GM21825 (cell line): ENCODE measurements at regions not wholly inside any gene's neighbourhood (a gene's known extent, or its start where the extent isn't known, plus 50 kb on each side); places are given as distances from the start of the nearest gene placed in this dataset.

Experiments
- ATAC-seq: cut with Tn5 transposase; IDR thresholded peaks from one replicate; pipeline ENCODE4 v1.9.1; 2021; ENCODE audit warnings: mild to moderate bottlenecking, moderate library complexity; ENCODE audit not compliant: unreplicated experiment

DNA sequence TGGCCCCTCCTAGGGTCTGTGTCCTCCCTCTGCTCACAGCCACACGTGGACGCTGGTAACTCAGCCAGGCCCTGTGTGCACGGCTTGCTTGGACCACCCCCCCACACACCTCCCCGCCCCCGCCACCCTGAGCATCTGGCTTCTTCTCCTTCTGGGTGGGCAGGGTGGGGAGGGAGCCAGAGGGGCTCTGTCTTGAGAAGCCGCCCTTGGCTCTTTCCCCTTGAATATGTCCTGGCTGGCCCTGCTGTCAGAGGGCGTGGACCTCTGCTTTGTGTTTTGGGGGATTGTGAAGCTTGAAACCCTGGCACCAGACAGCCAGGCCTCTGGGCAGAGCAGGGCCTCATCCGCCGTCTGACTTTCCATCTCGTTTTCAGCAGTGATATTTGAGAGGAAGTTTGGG, 72.1 kb downstream of the GLI2 start:
- ATAC-seq = no peak

DNA sequence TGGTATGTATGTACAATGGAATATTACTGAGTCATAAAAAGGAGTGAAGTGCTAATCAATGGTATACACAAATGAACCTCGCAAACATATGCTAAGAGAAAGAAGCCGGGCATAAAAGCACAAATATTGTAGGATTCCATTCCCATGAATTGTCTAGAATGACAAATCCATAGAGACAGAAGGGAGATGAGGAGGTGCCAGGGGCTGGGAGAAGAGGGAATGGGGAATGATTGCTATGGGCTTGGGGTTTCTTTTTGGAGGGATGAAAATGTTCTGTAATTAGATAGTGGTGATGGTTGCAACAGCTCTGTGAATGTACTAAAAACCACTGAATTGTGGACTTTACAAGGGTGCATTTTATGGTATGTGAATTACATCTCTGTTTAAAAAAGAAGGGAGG, 73.5 kb downstream of the GLI2 start:
- no peak for ATAC-seq

DNA sequence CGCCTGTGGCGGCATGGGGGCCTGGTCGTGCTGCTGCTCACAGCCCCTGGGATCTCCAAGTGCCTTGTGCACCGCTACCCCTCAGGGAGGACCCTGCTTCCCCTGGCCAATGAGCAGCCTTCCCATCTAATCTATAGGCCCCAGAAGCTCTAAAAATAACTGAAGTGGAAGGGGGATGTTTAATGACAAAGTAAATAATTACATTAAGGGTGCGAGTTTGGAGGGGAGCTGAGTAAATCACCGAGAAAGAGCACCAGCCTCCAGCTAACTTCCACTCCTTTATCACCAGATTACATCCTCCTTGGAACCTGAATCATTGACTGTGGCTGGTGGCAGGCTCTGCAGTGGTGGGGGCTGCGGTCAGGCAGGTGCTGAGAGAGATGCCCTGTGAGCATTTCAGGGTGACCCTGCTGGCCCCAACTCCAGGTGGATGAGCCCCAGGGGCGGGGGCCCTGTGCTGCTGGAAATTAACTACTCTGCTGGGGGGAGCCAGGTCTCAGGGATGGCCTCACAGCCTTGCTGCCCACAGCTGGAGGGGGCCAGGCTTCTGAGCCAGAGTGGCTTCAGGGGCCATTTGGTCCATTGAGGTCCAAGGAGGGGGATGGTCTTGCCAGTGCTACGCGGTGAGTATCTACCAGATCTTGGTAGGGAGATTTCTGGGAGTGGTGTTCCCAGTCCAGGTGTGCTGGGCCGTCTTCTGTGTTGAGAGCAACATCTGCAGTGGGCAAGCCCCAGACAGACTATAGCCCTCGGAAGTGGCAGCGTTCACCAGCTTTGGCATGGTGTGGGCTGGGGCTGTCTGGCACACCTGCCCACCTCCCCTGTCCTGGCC, 74.2 kb downstream of the GLI2 start:
- ATAC-seq = no peak

DNA sequence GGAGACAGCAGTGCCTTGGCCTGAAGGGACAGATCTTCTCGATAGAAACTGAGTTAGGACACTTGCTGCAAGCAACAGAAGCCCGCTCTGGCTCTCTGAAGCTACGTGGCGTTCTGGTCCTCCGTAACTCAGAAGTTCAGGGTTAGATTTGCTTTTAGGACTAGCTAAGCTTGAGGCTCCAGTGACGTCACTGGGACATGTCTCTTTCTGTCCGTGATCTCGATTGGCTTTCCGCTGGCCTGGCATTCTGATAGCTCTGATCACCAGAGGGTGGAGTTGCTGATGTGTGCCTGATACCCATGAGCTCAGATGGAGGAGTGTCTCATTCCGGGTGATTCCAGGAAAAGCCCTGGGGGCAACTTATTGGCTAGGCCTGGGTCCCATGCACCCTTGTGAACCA, 75.0 kb downstream of the GLI2 start:
- no peak for ATAC-seq

DNA sequence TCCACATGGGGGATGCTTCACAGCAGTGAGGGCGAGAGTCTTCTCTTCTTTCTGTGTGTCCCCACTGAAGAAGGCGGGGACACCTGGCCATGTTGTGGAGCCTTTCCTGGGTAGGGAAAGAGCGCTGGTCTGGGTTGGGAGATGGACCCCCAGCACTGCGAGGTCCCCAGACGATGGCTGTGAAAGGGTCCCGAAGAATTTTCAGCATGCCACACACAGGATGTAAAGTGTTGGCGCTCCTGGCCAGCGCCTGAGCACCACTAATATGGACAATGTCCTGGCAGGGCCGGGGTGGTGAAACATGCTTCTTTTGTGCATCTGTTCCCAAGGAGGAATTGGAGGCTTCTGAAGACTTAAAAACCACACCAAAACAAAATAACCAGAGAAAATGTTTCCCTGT, 77.2 kb downstream of the GLI2 start:
- ATAC-seq = no peak

DNA sequence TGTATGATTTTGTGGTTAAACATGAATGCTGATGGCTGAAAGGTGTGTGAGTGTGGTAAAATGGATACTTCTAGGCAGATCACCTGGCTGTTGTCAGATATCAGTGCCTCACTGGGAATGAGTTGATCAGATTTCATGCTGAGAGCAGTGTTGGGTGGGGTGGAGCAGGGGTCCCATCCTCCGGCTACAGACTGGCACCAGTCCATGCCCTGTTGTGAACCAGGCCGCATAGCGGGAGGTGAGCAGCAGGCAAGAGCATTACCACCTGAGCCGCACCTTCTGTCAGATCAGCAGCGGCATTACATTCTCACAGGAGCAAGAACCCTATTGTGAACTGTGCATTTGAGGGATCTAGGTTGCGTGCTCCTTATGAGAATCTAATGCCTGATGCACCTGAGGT, 78.7 kb downstream of the GLI2 start:
- no peak for ATAC-seq

DNA sequence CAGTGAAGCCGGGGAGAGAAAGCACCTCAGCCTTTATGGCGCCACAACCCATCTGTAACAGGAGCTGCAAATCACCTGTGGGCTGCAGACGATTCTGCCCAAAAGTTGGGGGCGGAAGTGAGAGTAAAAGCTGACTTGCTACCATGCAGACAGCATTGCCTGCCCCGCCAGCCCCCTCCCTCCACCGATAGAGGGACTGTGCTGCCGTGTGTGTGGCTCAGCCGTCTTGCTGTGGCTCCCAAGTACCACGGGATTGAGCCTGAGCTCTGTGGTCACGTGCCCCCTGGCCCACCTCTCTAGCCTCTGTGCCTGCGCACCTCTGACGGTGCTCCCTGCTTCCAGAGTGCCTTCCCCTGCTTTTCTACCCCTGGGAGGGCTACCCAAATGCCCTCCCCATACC, 79.6 kb downstream of the GLI2 start:
- ATAC-seq = no peak

DNA sequence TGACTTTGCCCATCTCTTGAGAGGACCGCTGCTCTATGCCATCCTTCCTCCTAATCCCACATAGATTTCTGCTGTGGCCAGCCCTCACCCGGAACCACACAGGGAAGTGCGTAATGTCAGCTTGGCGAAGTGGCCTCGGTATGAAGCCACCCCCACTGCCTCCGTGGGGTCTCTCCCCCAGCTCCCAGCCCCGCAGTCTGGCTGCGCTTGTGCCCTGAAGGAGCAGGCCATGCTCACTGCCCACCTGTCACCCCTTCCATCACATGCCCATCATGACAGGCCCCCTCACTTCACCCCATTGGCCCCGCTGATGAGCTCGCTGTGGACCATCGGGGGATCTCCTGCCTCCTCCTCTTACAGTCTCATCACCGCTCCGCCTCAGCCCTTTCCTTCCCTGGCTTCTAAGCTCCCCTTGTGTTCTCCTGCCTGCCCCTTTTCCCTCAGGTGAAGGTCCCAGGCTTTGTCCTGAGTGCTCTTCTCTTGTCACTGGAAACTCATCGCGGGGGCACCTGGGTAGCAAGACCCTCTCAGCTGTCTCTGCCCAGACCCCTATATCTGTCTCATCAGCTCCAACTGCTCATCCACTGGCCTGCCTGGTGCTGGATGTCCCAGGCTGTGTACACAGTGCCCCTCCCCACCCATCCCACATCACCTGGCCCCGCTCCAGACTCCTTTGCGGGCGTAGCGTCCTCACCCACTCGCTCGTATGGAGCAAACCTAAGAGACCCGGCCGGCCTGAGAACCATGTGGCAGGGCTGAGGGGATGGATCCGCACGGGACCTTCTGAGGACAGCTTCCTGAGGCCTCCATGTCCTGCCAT, 81.7 kb downstream of the GLI2 start:
- ATAC-seq = no peak

DNA sequence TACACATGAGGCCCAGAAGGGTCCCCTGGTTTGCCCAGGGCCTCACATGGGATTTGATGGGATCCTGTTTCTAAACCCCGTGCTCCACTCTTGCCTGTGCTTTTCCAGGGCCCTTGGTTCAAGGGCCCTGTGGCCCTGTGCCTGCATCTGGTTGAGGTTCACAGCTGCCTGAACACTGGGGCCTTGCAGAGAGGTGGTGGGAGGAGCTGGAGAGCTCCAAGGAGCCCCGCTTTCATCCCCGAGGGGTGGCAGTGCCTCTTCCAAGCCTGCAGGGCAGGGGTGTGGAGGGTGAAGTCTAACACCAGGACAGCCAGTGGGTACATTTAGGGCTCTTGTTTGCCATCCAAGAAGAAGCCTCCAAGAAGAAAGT, 82.3 kb downstream of the GLI2 start:
- ATAC-seq = no peak

DNA sequence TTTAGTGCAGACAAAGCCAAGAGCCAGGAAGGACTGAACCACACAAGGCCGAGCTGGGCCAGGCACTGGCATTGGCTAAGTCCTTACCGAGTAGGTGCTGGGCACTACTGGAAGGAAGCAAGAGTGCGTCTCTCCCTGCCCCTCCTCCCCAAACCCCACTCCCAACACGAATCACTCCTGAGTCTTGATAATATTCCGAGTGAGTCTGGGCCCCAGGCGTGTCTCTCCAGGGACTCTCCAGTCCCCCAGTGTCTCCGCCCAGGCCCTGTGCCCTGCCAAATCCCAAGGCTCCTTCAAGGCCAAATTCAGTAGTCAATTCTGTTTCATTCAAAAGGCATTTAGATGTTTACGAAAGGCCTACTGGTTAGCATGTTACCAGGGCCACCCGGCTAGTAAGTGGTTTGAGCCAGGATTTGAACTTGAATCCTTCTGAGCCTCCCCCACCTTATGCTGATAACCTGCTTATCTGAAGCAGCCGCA, 82.8 kb downstream of the GLI2 start:
- ATAC-seq = no peak

DNA sequence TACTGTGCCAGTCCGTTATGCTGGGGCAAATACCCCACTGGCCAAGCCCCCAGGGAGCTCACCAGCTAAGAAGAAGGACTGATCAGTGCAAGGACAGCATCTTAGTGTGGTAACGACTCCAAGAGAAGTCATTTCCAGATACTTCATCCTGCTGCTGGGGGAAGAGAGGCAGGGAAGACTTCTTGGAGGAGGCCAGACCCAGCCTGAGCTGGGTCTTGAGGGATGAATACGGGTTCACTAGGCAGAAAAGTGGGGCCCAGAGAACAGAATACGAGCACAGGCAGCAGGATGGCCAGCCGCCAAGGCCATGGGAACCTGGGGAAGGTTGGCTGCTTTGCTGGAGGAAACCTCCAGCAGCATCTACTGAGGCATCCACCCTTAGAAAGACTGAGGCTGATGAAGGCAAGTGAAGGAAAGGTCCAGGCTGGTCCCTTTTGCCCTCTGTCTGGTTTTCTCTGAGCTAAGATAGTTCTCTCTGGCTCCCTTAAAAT, 84.1 kb downstream of the GLI2 start:
- ATAC-seq = no peak

DNA sequence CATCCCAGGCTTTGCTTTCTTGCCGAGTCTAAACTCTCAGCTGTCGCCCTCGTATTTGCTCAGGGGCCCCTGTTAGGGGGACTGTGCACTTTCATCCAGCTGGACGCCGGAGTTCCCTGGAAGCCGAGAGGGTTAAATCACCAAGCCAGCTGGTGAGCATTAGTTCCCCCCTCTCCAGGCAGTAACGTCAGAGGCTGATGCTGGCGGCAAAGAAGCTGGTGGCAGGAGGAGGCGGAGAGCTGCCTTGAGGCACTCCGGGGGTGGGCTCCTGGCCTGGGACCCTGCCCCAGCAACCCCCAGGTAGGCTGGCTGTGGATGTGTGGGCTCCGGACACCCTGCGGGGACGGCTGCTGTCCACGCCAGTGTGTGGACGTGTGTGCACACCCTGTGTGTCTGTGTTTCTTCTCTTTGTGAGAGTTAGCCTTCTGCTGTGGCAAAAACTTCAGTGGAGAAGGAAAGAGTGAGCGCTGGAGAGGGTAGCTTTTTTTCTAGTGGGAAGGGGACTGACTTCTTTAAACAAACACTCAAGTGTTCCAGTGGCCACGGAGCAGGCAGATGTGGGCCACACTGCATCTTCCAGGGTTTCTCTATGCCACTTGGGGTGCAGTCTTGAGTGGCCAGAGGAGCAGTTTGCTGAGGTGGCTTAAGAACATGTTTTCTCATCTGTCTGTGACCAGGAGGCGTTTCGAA, 84.7 kb downstream of the GLI2 start:
- ATAC-seq = no peak

DNA sequence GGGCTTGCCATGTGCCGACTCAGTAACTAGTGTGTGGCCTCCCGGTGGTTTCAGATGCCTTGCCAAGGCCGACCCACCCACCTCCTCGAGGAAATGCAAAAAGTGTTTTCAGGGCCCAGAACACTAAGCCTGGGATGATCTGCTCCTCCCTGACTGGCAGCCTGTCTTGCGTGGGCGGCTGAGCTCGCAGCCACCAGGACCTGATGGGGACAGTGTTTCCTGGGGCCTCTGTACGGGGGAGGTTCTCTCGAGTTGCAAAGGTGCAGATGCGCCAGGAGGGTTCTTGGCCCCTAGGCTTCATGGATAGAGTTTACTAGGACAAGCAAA, 85.2 kb downstream of the GLI2 start:
- ATAC-seq = no peak

DNA sequence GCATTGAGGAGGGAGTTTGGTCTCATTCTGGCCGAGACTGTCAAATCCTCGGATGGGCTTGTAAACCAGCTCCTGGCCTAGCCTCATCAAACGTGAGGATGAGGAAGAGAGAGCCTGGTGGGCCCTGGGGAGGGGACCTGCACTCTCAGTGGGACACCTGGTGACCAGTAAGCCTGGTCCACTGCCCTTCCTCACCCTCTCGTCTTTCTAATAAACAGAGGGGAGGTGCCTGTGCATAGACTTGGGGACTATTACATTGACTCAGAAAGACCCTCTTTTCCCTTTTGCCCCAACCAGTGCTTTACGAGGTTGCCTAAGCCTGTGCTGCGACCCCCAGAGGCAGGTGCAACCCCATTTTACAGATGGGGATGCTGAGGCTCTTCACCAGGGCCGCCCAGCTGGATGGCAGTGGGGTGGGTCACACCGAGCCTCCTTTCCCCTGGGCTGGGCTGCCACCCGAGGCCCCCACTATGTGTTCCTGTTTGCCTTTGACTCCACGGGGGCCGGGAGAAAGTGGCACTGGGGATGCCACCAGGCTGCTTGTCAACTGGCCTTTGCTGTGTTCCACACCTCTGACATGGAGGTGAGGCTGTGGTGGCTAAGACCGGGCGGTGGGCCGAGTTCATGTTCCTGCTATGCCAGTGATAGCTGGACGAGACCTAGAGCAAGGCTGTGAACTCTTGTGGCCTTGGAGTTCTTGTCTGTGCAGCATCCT, 85.9 kb downstream of the GLI2 start:
- no peak for ATAC-seq

DNA sequence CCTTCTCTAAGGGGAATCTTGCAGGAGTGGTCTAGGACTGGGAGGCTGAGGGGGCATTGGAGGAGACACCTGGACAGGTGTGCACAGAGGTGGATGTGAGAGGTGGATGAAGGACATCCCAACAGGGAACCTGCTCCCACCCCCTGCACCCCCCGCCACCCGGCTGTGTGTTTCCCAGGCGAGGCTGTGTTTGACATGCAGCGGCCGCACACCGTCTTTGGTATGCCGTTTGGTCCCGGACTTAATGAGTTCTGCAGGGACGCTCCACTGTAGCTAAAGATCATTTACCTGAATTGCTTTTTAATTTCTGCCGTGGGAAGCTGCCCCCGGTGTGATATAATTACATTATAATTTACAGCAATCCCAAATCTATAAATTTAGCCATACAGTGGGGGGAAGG, 87.3 kb downstream of the GLI2 start:
- no peak for ATAC-seq

DNA sequence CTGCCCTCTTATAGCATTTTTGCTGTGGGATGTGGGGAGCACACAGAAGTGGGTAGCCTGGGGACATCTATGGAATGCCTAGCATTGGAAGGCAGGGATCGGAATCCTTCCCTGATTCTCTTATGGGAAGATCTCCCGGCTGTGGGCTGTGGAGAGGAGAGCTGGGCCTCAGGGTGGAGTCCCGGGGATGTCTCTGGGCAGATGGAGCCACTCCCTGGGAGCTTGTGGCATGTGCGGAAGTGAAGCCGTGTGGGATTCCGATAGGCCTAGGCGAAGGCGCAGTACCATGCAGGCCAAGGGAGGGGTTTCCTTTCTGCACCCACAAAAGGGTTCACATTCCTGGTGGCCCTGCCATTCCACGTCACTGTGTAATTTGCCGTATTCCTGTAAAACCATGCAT, 87.9 kb downstream of the GLI2 start:
- ATAC-seq = no peak

DNA sequence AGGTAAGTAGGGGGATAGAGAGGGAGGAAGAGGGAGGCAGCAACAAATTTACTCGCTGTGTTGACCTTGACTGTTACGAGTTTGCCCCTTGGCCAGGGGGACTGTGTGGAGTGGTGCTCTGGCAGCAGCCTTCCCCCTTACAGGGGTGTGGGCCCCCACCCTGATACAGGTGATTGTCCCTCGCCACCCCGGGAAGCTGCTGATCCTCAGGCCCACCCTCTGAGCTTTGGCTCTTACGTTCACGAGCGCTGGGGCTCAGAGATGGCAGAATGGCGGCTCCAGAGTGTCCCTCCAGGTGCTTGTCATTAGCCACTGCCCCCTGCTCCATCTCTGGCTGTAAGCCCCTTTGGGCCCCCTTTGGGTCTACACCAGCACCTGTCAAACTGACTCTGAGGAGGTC, 88.6 kb downstream of the GLI2 start:
- ATAC-seq = no peak

DNA sequence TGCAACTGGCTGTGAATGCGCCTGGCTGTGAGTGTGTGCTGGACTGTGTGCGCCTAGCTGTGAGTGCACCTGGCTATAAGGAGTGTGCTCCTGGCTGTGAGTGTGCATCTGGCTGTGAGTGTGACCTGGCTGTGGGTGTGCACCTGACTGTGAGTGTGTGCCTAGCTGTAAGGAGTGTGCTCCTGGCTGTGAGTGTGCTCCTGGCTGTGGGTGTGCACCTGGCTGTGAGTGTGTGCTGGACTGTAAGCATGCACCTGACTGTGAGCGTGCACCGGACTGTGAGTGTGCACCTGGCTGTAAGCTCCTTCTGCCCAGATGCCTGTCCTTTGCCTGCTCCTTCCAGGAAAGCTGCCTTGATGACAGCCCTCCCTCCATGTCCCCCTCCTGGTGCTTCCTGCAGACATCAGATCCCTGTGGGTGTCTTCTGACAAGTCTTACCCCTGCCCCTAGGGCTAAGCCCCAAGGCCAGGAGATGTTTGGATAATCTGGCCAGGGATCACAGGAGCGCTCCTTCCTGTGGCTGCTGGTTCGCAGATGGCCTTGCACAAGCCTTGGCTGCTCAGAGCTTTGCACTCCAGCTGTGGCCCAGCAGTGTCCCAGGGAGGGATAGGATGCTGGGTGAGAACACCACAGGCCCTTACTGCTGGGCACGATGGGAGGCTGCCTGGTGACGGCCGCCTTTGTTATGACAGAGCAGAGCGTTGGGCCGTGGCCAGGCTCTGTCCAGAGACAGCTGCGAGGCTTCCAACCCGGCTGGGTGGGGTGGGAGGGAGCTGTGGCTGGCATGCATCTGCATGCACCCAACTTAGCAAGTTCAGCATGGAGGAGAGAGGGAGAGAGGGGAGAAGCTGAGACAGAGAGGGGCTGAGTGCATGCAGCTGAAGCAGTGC, 89.9 kb downstream of the GLI2 start:
- ATAC-seq = no peak

DNA sequence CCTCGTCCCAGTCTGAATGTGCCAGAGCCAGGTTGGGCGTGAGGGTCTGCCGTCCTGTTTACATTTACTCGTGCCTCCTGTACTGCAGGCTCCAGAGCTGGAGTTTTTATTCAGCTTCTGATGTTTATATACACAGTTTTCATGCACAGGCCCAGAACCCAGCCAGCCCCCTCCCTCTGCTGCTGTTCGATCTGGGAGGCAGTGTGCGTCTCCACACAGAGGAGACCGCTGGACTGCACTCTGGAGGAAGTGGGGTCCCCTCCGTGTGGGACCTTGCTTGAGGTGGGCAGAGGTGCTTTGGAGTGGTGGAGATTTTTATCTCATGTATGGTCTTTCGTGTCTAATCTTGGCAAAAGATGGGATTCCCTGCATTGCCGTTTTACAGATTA, 90.6 kb downstream of the GLI2 start:
- ATAC-seq = no peak
